HG03575 (cell line): ENCODE measurements at regions not wholly inside any gene's neighbourhood (a gene's known extent, or its start where the extent isn't known, plus 50 kb on each side); places are given as distances from the start of the nearest gene placed in this dataset.

Source experiments
- ATAC-seq: cut with Tn5 transposase; IDR thresholded peaks from one replicate; pipeline ENCODE4 v1.9.1; 2021; ENCODE audit not compliant: unreplicated experiment, insufficient number of reproducible peaks, low FRiP score; ENCODE audit errors: extremely low read depth

DNA sequence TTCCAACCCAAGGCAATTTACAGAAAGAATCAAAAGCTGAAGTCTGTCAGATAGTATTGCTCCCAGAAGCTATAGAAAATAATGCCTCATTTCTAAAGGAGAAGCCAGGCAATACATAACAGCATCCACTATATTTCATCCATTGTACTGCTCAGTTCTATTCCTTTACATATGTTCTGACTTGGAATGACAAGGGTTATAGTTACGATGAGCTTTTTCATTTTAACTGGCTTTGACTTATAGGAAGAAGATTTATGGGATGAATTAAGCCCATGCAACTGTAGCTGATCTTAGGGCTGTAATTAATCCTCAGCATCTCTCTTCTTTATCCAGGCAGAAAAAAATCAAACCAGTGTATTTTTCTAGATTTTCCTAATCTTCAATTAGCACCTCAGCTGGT lies 676.3 kb upstream of the CCDC54 start:
- ATAC-seq = no peak

DNA sequence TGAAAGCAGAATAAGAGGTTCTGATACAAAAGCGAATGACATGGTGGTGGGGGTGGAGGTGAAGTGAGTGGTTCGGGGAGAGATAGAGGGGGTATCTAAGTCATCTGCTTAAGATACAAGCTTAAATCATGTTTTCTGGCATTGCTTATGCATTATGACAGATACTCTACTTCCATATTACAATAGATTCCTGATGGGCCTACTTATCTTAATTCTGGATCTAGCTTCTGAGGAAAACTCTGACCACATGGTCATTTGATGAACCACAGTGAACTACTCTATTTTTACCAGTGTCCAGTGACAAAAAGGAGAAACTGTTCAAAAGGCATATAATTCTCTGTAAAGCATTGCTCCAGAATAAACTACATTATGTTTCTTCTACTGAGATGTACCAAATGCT lies 673.7 kb upstream of the CCDC54 start:
- no peak for ATAC-seq

DNA sequence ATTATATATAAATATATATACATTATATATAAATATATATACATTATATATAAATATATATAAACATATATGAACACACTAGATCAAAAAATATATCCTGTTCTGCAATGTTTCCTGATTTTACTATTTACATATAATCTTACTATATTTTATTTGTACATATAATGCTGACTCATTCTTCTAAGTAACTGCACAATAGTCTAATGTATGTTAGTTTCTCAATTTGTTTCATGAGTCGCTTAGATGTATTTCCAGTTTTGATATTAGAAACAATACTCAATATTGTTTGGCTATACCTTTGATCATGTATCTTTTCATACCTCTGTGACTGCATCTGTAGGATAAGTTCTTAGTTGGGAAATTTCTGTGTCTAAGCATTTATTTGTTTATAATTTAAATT lies 669.9 kb upstream of the CCDC54 start:
- ATAC-seq = no peak

DNA sequence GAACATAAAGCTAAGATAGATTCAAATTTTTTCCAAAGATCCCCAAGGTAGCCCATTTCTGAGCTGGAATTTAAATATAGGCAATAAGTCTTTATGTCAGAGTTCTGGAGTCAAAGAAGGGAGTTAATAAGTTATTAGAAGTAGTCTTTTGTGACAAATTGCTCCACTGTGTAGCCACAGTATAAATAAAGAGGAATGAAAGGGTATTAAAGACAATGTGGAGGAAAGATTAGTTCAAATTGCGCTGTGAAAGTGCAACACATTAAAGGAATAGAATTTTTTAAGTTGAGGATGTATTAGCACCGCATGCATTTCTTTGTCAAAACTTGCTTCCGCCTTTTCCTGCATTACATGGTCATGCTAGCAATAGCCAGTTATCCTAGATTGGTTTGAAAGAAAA lies 666.6 kb upstream of the CCDC54 start:
- no peak for ATAC-seq

DNA sequence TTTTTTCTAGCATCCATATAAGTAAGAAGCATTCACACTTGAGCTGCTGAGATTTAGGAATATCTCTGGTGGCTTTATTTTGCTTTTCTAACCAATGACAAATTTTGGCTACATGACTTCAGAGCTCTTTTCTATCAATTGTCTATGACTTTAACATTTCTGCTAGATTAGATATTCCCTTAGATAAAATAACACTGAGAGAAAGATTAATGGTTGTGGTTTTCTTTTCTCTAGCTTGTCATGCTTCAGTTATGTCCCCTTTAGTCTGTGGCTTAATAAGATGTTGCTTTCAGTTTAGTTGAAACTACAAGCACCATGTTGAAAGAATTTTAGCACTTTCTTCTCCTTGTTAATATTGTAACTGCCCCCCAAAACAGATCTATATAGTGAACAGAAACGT lies 665.6 kb upstream of the CCDC54 start:
- no peak for ATAC-seq

DNA sequence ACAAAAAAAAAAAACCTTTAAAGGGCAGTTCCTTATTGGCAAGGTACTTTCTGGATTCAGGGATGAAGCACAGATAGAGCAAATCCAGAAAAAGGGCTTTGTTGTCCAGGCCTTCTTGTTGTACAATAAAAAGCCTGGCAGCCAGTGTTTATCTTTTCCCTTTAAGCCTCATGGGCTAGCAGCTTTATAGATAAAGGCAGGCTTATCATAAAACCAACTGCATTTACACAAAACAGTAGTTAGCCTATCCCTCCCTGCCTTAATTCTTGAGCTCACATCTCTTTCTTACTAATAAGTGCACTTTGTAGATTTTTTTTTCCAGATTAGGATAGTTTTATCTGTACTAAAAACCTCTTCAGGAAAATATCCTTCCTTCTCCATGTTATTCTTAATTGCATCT lies 662.8 kb upstream of the CCDC54 start:
- no peak for ATAC-seq

DNA sequence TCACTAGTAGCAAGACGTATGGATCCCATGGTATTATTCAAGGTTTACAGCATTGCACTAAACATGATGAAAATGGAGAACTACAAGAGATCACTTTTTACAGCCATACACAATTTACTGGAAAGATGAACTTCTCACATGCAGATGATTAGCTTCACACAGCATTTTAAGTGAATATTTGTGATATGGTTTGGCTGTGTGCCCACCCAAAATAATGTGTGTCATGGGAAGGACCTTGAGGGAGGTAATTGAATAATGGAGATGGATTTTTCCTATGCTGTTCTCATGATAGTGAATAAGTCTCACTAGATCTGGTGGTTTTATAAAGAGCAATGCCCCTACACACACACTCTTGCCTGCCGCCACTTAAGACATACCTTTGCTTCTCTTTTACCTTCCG lies 662.0 kb upstream of the CCDC54 start:
- ATAC-seq = no peak

DNA sequence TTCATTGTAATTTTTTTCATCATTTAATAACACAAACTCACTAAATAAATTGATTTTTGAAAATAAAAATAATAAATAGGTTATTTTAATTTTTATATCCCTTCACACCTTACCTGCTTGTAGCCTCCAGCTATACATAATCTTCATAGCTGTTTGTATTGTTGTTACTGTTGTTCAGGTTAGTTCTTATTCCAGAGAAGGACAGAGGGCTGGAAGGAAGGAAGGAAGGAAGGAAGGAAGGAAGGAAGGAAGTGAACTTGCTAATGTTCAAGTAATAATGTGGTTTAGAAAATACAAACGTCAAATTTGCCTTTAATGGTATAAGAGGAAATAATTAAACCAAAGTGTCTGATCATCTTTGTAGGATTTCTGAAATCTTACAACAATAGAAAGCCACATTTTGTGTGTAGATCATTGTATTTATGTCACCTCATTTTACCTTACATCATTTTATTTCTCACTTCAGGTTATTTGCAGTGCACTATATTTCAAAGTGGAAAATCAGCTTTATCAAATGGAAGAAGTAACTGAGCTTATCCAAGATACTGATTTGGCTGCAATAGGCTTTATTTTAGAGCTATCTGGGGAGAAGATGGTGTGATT lies 660.0 kb upstream of the CCDC54 start:
- no peak for ATAC-seq

DNA sequence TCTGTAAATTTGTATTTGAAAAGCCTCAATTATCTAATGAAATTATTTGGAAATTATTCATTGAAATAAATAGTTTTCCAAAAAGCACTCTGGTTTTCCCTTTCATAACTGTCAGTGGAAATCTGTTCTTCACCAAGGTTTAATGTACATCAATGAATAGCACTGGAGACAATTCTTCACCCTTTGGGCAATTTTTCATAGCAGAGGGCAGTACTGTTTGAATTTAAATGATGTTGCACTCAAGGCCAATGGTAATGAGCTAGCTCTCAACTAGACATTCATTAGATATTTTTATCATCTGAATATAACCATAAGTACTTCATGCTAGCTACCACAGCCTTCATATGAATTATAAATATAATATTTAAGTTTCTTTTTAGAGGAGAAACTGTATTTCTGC lies 658.2 kb upstream of the CCDC54 start:
- no peak for ATAC-seq

DNA sequence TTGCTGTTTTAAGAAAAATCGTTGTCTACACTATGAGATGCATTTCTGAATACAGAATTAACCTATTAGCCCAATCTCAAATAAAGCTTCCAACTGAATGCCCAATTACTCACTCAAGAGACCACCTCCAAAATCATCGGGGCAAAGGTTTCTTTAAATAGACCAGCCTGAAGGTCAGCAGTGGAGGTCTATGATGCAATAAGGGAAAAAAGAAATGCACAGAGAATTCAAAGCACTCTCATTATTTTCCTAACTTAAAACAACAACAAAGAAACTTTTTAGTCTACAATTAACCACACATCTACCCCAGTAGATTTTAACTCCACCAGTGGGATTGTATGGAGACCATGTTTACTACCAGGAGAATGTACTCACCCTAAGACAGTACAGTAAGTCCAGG lies 657.7 kb upstream of the CCDC54 start:
- no peak for ATAC-seq

DNA sequence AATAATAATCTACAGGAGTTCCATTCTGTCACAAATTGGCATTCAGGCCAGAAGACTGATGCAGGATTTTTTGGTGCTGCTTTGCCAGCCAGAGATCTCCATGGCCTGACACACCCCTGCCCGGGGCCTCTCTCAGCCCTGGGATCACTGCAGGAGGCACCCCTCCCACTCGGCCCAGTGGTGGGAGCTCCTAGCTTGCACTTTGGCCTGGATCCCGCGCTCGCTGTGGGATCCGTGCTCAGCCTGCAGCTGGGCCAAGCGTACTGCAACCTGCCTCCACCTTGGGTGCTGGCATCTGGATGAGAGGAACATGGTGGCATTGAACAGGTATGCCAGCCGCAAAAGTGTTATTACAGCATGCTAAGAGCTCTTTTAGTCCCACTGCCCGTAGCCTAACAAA lies 656.7 kb upstream of the CCDC54 start:
- ATAC-seq = no peak

DNA sequence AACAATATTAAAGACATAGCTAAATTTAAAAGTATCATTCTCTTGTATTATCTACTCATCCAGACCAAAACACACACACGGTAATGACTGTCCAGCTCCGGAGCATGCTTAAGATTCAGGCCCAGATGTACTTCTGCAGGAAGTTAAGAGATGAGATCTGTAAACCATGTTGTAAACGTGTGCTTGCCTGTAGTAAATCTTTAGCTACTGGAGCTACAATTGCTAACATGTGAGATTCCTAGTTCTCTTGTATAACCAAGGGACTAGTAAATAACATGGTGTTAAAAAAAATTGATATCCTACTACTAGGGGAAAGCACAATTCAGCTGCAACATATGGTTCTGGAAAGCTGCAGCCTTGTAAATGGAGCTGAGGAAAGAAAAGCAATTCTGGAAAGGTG lies 651.7 kb upstream of the CCDC54 start:
- no peak for ATAC-seq

DNA sequence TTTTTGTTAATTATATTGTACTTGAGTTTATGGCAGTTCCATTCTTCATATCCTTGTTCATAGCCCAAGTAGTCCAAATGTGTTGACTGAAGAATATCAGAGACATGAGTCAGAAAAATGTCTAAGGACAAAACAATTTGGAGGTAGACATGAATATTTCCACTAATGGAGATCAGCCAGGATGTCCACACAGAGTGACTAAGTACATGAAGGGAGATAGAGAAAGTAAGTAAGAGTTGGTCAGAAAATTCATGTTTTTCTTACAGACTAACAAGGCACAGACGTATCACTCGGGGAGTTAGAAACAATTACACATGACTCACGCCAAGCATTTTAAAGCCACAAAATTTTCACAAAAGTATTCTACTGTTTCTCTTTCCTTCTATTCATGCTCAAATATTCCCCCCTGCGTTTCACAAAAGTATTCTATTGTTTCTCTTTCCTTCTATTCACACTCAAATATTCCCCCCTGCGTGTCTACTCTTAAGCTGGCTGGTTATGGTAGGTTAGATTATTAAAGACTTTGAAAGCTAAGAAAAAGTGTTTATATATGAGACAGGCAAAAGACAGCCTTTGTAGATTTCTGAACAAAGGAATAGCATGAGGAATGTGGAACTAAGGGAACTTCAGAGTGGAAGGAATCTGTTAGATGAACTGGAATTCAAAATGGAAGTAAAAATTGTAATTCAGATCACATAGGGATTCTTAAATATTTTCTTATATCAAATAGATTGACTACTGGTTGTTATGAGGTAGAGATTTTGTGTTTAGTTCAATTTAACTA lies 648.7 kb upstream of the CCDC54 start:
- ATAC-seq = no peak

DNA sequence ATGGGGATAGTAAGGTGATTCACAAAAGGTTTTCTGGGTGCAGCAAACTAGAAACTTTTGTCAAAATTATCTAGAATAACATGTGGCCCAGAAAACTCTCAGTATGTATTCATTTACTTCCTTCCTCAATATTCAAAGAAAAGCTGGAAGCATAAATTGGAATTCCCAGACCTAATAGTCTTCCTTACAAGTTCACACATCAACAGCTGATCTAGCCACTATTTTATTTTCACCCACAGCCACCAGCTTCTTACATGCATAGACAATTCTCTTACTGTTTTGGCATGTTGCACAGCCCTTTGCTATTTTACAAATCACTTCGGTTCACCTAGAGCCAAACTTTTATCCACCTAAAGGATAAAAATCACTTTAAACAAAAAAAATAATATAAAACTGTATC lies 647.8 kb upstream of the CCDC54 start:
- ATAC-seq = no peak

DNA sequence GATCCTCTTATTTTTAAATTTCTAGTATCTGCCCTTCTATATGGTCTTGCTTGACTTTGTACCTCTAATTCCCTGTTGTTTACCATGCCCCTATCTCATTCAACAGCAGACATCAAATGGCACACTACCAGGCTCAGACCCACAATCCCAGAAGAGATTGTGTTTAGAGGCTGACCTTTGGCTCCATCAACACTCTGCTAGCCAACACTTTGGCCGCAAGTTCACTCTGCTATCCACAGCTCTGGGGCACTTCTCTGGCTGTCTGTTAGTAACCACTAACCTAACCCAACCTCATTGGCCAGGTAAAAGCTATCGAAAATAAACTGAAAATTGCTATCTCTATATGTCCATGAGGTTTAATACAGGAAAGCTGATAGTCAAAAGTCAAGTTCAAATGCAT lies 646.0 kb upstream of the CCDC54 start:
- ATAC-seq = no peak

DNA sequence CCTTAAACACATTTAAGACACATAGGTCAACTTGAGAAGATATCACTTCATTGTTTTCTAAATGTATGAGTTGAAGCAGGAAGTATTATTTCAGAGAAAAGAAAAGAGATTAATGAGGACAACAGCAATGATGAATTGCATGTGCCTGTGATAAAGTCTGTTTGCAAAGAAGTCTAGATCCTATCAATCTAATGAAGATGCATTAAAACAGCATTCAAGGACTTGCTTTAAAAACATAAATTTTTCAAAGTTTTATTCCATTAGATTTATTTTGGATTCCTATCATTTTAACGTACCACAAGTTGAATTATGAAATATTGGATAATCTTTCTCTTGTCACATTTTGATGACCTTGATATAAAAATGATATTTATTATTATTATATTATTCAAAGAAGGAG lies 642.5 kb upstream of the CCDC54 start:
- ATAC-seq = no peak

DNA sequence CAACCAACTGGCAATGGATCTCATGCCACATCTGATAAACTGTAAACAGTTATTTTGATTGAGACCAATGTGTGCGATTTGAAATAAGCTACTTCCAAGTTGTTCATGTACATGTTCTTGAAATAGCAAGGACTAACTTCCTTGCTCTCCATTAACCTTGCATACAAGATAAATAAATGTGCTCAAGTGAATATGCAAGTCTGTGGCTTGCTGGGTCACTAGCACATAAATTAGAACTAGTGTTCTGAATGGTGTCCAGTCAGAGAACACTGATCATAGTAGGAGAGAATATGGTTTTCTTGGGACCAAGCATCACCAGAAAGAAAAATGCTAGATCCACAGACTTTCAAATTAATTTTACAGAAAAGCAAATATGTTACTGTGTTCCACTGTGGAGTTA lies 640.0 kb upstream of the CCDC54 start:
- no peak for ATAC-seq

DNA sequence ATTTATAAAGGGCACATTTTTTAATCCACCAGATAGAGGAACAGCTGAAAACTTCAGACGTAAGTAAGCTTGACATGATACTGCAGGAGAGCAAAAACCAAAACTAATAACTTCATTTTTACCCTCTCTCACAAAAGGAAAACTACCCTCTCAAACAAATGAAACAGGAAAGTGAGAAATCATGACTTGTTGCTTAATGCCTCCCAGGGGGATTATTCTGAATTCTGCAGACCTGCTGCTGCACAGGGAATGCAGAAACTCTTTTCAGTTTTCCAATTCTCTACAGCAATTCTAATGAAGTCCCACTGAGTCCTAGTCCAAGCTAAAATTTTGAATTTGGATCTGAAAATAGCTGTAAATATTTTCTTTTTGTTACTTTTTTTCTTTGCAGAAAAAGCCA lies 637.1 kb upstream of the CCDC54 start:
- no peak for ATAC-seq

DNA sequence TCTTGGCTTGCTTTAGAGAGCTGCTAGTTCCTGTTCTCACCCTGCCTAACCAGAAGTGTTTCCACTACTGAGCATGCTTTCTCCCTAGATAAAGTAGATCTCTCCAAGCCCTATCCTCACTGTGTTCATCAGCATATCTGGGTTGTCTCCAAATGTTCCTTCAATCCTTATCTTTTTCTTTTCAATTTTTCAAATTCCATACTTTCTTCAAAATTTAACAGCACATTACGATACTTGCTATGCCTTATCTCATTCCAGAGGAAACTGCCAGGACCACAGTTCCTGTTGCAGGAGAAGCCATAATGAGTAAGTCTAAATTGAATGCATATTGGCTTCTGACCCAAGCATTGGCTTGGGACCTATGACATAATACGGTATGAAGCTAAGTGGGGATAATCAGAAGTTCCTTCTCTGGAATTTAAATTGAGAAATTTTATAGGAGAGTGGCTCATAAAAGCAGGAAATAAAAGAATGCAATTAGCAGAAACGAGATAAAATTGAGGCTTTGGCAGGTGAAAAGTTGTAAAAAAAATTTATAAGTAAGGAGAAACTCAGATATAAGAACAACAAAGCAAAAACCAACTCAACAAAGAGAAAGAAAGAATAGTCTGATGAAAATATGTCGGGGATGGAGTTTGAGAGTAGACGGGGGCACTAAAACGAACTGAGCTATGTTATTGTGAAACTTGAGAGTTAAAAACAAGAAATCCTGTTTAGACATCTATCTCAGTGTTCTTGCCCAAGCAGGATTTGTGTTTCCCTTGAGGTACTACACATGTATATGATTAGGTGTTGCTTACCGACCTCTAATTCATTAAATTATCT lies 631.7 kb upstream of the CCDC54 start:
- no peak for ATAC-seq

DNA sequence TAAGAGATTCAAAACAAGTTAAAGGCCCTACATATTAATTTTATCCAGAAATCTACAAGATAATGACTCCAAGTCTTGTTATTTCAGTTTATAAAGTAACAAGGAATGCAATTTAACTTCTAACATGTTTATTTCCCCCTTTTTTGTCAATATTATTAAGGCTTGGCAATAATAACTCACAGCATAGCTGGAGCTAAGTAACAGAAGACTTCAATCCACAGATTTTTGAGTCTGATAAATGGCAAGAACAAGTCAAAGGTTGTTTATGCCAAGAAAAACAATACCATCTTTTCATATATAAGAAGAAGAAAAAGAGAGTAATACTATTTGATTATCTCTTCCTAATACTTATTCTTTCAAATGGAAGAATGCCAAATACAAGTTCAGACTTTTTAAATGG lies 631.0 kb upstream of the CCDC54 start:
- ATAC-seq = no peak
